GM21367 (cell line): ENCODE measurements at regions not wholly inside any gene's neighbourhood (a gene's known extent, or its start where the extent isn't known, plus 50 kb on each side); places are given as distances from the start of the nearest gene placed in this dataset.
"Not testable (repeated sequence)": the region's sequence is repeated elsewhere in the genome, so short reads cannot be mapped to it uniquely, and the experiment has no call there.

Experiments
- ATAC-seq: cut with Tn5 transposase; IDR thresholded peaks from one replicate; pipeline ENCODE4 v1.9.1; 2021; ENCODE audit not compliant: unreplicated experiment

GRCh38 chr15:54843006-54843405 lies 353.7 kb downstream of the RSL24D1 start:
- ATAC-seq: no peak

DNA sequence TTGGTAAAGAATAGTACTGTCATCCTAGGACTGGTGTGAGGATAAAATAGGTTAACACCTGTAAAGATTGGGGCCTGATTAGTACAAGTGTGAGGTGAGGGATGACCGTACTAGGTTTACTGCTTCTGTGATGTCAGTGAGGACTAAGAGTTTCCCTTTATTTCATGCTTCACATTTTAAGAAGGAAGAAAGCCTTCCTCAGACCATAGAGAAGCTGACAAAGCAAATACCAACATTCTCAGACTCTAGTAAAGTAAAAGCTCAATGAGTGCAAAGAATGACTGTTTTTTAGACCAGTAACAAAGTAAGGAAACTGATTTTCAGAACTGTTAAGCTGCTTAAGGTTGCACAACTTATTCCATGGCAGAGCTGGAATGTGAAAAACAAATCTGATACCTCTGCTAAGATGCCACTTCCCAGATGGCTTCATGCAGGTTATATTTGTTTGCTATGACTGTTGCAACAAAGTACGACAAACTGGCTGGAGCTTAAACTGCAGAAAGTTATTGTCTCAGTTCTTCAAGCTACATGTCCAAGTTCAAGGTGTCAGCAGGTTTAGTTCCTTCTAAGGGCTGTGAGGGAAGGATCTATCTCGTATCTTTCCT lies 354.9 kb downstream of the RSL24D1 start:
- no peak for ATAC-seq

- no peak for ATAC-seq
Observed at GRCh38 chr15:54840621-54841398, 355.9 kb downstream of the RSL24D1 start.

GRCh38 chr15:54839379-54839778 lies 357.4 kb downstream of the RSL24D1 start:
- no peak for ATAC-seq

GRCh38 chr15:54836052-54836795 lies 360.5 kb downstream of the RSL24D1 start:
- no peak for ATAC-seq

- ATAC-seq: no peak
Observed at GRCh38 chr15:54829821-54830220, 366.9 kb downstream of the RSL24D1 start.

DNA sequence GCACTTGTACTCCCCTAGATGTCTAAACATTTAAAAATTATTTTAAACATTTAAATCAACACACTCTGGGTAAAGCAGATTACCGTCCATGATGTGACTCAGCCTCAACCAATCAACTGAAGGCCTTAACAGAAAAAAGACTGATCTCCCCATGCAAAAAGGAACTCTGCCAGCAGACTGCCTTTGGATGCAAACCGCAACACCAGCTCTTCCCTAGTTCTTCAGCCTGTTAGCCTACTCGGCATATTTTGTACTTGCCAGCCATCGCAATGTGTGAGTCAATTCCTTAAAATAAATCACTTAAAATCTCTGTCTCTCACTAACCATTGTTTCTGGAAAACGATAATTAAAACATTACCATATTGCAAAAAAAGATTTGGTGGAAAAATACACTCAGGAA lies 375.9 kb downstream of the RSL24D1 start:
- no peak for ATAC-seq

DNA sequence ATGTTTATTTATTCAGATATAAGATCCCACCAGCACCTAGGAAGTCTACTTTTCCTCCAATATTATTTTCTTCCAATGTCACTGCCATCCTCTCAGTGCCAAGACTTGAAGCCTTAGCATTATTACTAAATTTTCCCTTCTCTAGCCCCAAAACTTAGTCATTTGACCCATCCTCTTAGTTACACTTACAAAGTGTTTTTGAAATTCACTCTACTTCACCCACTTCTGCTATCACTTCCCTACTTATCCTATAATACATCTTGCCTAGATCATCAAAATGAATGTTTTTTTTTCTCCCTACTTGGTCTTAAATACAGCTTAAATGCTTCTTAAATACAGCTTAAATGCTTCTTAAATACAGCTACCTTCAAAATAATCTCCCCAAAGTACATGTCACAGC lies 376.6 kb downstream of the RSL24D1 start:
- ATAC-seq: no peak

DNA sequence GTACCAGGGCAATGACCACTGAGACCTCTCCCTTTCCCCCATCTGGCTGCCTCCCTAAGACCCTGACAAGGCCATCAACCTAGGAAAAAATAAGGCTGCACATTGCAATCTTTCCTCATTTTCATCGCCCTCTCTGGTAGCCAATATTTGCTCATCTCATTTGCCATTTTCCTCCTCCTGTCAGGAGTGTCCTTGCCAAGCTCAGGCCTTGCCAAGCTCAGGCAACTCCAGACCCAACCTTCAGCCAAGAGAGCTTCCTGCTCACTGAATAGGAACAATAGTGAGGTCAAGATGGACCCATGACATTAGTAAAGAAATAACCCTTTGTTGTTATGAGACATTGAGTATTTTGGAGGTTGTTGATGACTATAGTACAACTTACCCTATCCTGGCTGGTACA lies 380.3 kb downstream of the RSL24D1 start:
- no peak for ATAC-seq

DNA sequence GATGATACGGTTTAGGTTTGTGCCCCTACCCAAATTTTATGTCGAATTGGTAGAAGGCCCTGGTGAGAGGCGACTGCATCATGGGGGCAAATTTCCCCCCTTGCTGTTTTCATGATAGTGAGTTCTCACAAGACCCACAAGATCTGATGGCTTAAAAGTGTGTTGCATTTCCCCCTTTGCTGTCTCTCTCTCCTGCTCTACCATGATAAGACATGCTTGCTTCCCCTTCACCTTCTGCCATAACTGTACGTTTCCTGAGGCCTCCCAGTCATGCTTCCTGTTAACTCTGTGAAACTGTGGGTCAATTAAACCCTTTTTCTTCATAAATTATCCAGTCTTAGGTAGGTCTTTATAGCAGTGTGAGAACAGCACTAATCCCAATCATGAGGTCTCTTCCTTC lies 381.2 kb downstream of the RSL24D1 start:
- no peak for ATAC-seq

- ATAC-seq: no peak
Observed at GRCh38 chr15:54812383-54812782, 384.4 kb downstream of the RSL24D1 start.

DNA sequence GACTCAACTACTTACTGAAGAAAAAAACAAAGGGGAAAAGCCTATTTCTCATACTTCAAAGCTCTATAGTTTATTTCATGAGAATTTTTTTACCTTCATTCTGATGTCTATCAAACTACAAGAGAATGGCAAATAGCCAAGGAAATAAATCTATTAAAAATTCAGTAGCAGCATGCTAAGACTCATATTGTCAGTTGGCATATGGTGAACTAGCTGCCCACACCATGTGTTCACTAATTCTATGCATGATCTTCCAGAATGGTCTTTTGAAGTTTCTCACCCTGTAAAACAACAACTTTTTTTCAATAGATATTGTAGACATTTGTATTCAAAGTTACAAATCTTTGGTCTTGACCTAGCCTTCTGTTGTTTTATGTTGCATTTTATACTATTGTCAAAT lies 386.2 kb downstream of the RSL24D1 start:
- ATAC-seq: no peak

DNA sequence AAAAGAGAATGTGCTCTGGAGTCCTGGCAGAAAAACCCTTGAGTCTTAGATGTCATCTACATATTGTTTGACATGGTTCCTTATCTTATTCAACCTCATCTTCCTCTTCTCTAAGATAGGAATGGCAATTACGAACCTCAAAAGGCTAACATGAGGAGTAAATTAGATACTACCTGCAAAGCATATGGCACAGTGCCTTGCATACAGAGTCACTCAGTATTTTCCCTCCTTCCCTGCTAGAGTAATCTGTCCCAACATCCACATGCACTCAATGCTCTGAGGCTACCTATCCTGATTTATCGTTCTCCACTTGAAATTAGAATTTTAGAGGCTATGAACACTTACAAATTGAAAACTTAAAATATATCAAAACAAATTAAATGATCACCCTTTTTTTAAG lies 386.7 kb downstream of the RSL24D1 start:
- ATAC-seq: no peak

DNA sequence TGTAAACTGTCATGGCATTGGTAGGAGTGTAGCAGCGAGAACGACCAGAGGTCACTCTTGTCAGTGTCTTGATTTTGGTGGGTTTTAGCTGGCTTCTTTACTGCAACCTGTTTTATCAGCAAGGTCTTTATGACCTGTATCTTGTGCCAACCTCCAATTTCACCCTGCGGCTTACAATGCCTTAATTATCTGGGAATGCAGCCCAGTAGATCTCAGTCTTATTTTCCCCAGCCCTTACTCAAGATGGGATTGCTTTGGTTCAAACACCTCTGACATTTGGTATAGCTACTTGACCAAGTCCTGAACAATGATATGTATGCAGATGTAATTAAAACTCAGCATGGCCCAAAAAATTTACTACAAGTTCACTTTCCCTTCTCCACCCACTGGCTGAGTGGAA lies 388.4 kb downstream of the RSL24D1 start:
- ATAC-seq: no peak

- no peak for ATAC-seq
Observed at GRCh38 chr15:54803987-54804386, 392.8 kb downstream of the RSL24D1 start.

GRCh38 chr15:54803134-54803808 lies 393.5 kb downstream of the RSL24D1 start:
- peak; percentile 80 for ATAC-seq

DNA sequence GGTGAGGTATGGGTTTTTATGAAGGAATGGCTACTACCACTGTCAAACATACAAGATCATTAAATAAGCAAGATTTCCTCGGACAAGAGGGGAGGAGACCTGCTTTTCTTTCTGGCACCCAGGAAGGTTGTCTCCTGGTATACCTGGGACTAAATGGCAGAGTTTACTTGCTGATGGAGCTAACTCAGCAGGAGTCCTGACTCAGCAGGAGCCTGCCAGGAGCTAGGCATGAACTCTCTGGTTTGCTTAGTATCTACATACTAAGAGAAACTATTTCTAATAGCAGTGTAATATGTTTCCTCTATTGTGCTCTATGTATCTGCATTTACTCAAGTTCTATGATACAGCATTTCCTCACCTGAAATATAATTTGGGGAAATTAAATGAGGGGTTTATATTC lies 404.2 kb downstream of the RSL24D1 start:
- ATAC-seq: no peak

DNA sequence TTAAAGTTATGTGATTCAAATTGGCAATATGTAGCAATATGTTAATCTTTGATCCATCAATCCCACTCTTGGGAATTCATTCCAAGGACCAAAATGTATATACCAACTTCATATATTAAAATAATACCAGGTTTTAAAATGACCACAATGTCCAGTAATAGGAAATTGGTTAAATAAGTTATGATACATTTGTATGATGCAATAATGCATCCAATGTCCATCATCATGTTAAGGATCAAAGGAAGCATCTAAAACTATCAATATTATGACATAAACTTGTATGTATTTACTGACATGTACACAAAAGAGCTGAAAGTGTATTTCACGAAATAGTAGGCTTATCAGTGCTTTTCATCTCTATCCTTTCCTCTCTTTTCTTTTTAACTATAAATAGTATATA lies 406.0 kb downstream of the RSL24D1 start:
- ATAC-seq: no peak

GRCh38 chr15:54789376-54789775 lies 407.4 kb downstream of the RSL24D1 start:
- ATAC-seq: no peak

GRCh38 chr15:54781220-54781619 lies 415.5 kb downstream of the RSL24D1 start:
- ATAC-seq: not testable (repeated sequence)

DNA sequence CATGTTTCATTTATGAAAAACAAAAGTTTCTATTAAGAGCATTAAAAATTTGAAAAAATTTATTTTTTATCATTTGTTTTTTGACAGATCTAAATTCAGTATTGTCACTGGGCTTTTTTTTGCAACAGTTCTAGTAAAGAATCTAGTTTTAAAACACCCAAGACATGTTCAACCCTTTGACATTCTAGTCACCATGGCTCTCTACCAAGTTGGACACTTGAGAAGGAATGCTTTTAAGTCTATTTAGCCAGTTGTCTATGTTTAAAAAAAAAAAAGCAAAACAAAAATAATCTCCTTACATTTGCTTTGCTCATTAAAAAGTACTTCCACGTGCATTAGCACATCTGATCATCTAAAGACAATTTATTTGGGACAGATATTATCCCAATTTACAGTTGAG lies 417.5 kb downstream of the RSL24D1 start:
- no peak for ATAC-seq

DNA sequence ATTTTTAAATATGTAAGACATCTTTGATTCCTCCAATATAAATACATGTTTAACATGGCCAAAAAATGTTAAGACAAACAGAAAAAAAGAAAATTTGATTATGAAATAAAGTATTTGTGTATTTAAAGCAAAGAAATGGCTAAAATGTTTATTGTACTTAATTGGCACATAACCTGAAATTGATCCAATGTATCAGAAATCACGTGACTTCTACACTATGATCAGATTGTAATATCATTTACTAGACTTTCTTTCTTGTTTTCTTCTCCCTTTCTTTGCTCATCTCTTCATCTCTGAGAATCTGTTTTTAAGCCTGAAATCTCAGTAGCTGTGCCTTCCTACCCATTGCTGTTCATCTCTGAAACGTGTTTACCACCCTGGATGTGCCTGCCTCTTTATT lies 420.3 kb downstream of the RSL24D1 start:
- ATAC-seq: no peak
